HG02678 (cell line): ENCODE measurements at regions not wholly inside any gene's neighbourhood (a gene's known extent, or its start where the extent isn't known, plus 50 kb on each side); places are given as distances from the start of the nearest gene placed in this dataset.

Experiments used
- ATAC-seq: cut with Tn5 transposase; IDR thresholded peaks from one replicate; pipeline ENCODE4 v1.9.1; 2021; ENCODE audit warnings: mild to moderate bottlenecking, moderate library complexity; ENCODE audit not compliant: unreplicated experiment

DNA sequence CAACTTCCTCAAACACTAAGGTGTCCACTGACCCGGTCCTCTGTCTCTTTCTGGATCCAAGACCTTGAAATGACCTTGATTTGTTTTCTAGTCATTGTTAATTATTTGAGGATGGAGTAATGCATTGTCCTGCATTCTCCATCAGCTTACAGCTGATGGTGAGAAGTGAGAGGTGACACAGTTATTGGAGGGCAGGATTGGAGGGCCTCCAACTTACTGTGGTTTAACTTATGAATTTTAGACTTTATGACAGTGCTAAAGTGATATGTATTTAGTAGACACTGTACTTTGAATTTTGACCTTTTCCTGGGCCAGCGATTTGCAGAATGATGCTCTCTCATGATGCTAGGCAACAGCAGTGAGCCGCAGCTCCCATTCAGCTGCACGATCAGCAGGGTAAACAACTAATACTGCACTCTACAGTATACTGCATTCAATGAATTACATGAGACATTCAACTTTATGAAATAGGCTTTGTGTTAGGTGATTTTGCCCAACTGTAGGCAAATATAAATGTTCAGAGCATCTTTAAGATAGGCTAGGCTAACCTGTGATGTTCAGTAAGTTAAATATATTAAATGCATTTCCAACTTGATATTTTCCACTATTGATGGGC is 200.0 kb upstream of the MEX3C start:
- ATAC-seq: no peak

DNA sequence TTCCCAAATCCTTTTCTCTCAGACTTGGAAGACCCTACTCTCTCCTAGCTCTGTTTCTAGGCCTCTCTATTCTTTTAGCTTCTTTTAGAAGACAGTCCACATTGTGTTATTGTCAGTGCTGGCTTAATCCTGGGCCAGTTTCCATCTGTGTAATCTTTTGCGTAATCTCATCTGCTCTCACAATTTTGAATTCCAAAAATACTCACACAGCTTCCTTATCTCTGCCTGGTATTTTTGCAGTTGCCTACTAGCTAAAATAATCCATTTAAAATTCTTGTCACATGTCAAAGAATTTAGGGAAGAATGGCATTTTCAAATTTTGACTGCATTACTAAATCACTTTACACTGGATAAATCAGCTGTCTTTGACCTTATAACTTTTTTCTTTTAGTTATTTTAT is 200.6 kb upstream of the MEX3C start:
- ATAC-seq: no peak

- no peak for ATAC-seq
These were observed 202.1 kb upstream of the MEX3C start for GRCh38 chr18:51399491-51400122.

- ATAC-seq: no peak
These were observed 203.2 kb upstream of the MEX3C start for GRCh38 chr18:51400721-51401120.

- ATAC-seq: no peak
These were observed 204.4 kb upstream of the MEX3C start for GRCh38 chr18:51401912-51402311.

DNA sequence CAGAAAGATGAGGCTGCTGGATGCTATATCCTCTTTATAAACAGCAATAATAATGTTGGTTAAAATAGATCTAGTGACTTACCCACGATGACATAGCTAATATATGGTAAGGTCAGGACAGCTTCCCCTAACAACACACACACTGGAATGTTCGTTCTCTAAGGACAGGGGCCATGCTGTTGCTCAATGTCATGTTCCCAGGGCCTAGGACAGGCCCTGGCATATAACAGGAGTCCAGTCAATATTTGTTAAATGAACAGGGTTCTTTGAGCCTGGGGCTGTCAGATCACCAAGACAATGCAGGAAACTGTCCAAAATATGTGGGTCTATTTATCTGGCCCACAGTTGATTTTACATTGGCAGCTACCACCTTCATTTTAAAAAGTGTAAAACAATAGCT is 207.1 kb upstream of the MEX3C start:
- no peak for ATAC-seq

DNA sequence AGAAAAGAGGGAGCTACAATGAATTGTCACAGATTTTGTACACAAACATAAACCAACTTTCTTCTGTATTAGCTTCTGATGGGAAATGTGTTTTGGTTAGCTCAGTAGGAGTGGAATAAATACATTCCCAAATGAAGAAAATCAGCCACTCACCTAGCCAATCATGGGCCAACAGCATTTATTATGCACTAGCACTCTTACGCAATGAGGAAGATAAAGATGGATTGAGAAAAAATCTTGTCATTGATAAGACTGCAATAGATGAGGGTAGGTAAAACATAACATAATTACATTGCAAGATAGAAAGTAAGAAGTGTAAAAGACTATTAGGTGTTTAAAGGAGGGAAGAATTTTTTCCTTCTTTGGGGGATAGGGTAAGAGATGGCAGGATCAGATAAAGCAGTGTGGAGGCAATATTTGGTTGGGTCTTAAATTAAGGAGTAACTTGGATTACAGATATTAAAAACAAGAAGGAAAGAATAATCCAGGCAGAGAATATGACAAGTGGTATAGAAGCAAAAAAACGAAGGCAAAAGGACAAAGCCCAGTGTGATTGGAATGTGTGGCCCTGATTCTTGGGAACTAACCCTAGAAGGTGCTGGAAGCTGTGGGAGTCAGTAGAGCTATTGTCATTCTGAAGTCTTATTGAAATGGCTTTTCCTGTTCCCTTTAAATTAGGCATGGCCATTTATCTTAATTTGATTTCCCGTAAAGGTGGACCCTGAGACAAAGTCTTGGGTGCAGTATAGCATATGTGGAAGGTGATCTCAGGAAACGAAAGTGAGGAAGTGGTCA is 208.4 kb upstream of the MEX3C start:
- no peak for ATAC-seq

GRCh38 chr18:51417643-51418483 is 220.4 kb upstream of the MEX3C start:
- no peak for ATAC-seq

DNA sequence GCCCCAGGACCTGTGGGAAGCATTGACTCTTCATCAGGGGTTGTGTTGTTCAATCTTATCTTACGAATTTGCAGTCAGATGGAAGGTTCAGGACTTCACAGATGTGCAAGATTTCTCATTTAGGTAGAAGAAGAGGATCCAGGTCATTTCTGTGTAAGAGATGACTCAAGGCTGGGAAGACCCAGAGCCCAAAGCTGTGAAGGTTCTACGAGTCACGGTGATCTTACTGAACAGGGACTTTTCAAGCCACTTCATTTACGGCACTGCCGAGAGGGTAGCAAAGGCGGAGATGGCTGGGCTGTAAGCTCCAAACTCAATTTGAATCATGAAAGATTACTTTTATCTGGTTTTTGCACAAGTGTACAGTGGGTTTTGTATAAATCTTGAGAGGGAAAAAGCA is 228.0 kb upstream of the MEX3C start:
- ATAC-seq: no peak

DNA sequence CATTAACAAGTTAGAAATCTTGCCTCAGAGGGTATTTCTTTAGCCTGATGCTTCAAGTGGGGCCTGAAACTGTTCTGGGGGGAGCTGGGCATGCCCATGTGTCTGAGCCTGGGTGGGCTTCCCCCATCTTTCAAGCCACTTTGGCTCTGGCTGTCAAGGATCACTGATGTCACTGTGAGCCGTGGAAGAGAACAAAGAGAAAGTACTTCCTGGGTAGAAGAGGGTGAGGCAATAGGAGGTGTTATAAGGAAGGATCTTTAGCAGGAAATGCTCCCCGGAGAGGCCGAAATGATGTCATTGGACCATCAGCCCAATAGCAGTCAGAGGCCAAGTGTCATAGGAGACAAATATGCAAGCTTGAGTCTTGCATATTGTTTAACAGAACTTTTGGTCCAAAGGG is 228.4 kb upstream of the MEX3C start:
- ATAC-seq: no peak

GRCh38 chr18:51426996-51427395 is 229.5 kb upstream of the MEX3C start:
- no peak for ATAC-seq

GRCh38 chr18:51429644-51430043 is 232.2 kb upstream of the MEX3C start:
- no peak for ATAC-seq

DNA sequence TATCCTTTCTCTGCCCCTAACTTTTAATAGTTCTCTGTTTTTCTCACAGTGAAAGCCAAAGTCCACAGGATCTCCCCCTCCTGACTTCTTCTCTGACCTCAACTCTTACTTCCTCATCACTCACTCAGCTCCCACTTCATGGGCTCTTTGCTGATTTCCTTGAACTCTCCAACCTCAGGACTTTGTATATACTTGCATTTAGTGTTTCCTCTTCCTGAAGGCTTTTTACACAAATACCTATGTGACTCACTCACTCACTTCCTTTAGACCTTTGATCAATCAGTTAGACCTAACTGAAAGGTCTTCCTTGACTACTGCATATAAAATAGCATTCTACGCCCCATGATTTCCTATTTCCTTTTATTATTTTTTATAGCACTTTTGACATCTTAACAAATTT is 233.1 kb upstream of the MEX3C start:
- no peak for ATAC-seq

GRCh38 chr18:51433296-51433695 is 235.8 kb upstream of the MEX3C start:
- no peak for ATAC-seq

GRCh38 chr18:51433881-51434280 is 236.4 kb upstream of the MEX3C start:
- no peak for ATAC-seq

DNA sequence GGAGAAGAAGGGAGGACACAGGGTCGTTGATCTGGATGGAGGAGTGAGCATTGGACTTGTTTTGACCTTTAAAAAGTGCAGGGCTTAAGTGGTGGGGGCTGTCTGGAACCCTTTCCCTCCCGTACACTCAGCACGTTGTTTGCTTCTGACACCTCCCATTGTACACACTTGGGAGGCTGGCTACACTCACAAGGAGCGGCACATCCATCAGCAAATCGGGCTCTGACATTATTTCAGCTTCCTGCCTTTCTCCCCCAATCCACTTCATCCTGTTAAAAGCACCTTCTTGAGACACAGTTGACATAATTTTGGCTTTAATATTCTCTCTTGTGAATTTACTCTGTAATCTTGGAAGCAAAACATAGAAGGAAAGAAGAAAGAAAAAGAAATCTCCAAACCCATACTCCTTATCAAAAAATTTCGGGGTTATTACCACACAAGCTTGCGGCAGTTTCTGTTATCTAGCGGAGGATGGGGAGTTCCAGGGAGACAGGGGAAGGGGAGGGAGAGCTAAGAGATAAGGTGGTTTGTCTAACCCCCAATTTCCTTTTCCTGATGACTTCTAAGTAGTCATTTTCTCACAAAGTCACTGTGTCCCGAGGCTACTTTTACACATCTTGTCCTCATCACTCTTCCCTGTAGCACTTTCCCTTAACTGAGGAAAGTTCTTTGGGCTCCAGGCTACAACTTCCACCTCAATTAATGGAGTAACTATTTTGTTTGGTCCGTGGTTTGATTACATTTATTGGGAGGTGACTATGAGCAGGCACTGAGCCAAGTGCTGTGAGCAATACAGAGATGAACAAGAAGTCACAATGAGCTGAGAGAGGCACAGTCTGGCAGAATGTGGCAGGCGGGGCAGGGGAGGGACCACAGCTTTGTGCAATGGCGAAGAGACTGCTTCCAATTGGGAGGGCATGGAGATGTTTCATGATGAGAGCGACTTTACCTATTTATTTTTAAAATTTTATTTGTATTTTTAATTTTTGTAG is 240.1 kb upstream of the MEX3C start:
- no peak for ATAC-seq

DNA sequence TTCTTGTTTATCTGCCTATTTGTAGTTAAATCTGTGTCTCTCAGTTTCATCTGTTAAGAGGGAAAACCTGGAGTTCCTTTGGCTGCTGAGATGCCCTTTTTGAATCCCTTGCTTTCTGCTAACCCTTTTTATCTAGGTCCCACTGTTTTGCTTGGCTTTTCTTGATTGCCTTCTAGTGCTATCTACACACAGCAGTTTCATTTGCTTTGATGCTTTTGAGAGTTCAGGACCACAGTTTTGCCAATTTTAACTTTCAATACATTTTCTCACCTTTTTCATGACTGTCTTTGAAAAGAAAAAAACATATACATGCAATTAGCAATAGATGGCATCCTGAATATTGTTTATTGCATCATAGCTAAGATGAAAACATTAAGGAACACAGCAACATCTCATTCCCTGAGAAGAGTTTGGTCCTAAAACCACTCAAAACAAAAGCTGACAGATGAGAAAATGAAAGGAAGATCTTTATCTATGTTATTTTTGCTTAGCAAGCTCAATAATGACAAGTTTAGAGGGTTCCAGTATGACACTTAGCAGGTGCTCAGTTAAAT is 241.4 kb upstream of the MEX3C start:
- no peak for ATAC-seq

DNA sequence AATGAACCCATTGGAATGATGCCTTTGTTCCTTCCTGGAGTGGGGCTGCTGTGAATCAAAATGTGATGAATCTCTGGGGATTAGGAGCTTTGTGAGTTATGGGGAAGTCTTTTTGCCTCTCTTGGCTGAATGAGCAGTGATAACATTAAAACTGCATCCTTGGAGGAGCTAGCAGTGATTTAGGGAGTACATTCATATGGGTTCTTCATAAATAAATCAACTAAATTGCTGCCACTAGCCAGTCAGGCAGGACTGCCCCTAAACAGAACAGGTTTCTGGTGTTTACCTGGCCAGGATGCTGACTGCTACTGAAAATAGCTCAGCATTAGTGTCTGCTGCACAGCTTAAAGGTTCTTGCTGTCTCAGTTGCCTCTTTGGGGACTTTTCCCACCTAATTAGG is 244.5 kb upstream of the MEX3C start:
- ATAC-seq: no peak

GRCh38 chr18:51446571-51447210 is 249.2 kb upstream of the MEX3C start:
- ATAC-seq: no peak
